Loucy (cell line): ENCODE measurements at regions not wholly inside any gene's neighbourhood (a gene's known extent, or its start where the extent isn't known, plus 50 kb on each side); places are given as distances from the start of the nearest gene placed in this dataset.

Source experiments
- EZH2phosphoT487 ChIP-seq: fragments of 200-600 bp; IDR thresholded peaks from 2 replicates; pipeline ENCODE4 v1.6.1; 2018; ENCODE audit warnings: antibody characterized with exemption, mild to moderate bottlenecking, moderate library complexity, borderline replicate concordance
- TF ChIP-seq, protein P1 (sequence below): fragments of 200-600 bp; sonication (generic); conservative IDR thresholded peaks from 2 replicates; pipeline ENCODE4 v1.5.1; 2014; ENCODE audit warnings: mild to moderate bottlenecking, antibody characterized with exemption, low read length

DNA sequence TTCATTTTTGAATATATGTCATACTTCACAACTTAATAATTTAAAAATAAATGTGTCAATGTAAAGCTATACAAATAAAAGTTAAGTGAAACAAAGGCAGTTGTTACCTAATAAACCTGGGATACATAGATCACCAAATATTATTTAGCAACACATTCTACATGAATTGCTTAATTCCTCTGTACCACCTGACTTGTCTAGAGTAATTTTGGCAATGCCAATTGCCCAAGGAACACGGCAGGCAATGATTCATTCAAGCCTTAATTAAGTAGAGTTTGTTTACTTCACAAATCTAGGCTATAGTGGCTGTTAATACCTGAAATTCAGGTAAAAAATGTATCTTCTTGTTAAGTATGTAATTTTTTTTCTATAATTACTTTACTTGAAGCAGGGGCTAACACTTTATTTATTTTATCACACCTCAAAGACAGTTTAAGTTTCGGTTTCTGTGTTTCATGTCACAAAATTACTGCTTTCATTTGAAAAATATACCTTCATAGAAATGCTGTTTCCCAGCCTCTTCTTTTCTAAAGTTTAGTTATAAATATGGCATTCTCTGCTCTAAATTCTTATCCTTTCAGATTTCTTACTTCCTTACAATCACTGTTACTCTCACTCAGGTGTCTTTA, 705.7 kb downstream of the SLITRK5 start:
- TF ChIP-seq, protein P1, sequence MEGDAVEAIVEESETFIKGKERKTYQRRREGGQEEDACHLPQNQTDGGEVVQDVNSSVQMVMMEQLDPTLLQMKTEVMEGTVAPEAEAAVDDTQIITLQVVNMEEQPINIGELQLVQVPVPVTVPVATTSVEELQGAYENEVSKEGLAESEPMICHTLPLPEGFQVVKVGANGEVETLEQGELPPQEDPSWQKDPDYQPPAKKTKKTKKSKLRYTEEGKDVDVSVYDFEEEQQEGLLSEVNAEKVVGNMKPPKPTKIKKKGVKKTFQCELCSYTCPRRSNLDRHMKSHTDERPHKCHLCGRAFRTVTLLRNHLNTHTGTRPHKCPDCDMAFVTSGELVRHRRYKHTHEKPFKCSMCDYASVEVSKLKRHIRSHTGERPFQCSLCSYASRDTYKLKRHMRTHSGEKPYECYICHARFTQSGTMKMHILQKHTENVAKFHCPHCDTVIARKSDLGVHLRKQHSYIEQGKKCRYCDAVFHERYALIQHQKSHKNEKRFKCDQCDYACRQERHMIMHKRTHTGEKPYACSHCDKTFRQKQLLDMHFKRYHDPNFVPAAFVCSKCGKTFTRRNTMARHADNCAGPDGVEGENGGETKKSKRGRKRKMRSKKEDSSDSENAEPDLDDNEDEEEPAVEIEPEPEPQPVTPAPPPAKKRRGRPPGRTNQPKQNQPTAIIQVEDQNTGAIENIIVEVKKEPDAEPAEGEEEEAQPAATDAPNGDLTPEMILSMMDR, result no peak
- no peak for TF ChIP-seq EZH2phosphoT487
